Fibroblast of skin of back (primary cell): ENCODE measurements at regions not wholly inside any gene's neighbourhood (a gene's known extent, or its start where the extent isn't known, plus 50 kb on each side); places are given as distances from the start of the nearest gene placed in this dataset.

Source experiments
- DNase-seq: peaks from one replicate; pipeline ENCODE4 v3.0.0-alpha.2; 2013

DNA sequence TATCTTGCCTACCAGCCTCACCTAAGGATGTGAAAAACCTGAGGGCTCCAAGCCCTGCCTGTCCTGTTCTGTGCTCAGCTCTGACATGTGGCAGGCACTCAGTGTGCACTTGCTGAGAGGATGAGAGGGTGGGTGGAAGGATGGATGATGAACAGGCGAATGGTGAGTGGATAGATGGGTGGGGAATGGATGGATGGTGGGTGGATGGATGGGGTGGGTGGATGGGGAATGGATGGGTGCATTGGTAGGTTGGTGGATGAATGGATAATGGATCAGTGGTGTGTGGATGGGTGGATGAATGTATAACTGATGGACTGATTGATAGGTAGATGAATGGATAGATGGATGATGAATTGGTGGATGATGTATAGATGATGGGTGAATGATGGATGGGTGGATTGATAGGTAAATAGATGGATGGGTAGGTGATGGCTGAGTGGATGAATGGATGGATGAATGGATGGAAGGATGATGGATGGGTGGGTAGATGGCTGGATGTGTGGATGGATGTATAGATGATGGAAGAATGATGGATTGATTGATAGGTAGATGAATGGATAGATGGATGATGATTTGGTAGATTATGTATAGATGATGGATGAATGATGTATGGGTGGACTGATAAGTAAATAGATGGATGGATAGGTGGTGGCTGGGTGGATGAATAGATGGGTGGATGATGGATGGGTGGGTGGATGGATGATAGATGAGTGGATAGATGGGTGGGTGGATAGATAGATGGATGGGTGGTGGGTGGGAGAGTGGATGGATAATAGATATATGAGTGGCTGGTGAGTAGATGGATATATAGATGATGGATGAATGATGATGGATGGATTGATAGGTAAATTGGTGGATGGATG is 69.3 kb upstream of the NKX1-1 start:
- DNase-seq: no peak

DNA sequence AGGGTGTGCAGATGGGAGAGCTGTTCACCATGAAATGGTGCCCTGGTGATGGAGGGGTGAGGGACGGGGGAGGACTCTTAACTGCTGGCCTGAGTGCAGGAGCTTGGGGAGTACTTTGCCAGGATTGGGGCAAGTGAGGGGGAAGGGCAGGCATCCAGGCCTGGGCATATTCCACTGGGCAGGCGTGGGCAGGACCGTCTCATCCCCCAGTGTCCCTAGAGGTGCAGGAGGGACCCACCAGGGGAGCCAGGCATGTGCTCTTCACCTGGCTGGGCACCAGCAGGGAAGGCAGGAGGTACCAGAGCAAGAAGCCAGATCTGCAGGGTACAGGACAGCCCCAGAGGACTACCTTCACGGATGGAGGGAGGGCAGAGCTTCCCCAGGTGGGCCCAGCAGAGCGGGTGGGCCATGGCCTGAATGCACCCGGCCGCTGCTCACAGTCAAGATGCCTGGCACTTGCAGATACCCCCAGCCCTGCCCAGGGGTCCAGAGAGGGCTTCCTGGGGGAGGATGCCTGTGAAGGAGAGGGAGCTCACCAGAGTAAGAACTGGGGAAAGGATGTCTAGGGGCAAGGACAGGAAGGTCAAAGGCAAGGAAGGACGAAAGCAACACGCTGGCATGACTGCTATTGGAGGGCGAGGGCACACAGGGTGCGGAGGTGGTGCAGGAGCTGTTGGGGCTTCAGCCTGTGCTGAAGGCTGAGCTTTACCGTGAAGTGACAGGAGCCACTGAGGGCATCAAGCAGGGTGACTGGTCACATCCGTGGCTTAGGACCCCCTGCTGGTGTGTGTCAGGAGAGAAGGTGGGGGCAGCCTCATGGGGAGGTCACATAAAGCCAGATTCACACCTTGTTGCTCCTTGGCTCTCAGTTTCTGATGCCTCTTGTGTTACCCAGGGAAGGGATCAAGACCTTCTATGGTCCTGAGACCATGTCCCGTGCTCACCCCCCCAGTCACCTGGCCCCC is 68.2 kb upstream of the NKX1-1 start:
- DNase-seq: no peak

GRCh38 chr4:1473718-1474117 is 67.5 kb upstream of the NKX1-1 start:
- DNase-seq: no peak

- DNase-seq: no peak
Measured at GRCh38 chr4:1472911-1473518, 66.8 kb upstream of the NKX1-1 start.

DNA sequence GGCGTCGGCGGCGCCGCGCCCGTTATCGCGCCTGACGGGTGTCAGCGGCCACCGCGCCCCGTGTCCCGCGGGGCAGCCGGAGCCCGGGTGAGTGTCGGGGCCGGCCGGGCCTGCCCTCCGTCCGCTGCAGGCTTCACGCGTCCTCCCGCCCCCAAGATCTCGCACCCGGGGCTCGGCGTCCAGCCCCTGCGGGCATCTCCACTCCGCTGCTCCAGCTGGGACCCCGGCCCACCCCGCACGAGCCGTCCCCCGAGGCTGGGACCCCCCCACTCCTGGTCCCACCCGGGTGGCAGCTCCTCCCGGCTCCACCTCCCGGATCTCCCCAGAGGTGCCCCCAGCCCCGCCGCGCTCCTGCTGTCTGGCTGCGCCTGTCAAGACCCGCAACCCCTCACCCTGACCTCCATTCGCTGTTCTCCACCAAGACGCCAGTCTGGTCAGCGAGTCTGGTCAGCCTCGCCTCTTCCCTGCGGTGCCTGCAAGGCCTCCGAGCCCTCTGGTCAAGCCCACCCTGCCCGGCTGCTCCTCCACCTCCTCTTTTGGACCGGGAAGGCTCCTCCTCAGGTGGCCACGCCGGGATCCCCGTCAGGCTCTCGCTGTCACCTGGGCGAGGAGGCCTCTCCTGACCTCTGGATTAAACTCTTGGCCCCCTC is 66.0 kb upstream of the NKX1-1 start:
- no peak for DNase-seq

DNA sequence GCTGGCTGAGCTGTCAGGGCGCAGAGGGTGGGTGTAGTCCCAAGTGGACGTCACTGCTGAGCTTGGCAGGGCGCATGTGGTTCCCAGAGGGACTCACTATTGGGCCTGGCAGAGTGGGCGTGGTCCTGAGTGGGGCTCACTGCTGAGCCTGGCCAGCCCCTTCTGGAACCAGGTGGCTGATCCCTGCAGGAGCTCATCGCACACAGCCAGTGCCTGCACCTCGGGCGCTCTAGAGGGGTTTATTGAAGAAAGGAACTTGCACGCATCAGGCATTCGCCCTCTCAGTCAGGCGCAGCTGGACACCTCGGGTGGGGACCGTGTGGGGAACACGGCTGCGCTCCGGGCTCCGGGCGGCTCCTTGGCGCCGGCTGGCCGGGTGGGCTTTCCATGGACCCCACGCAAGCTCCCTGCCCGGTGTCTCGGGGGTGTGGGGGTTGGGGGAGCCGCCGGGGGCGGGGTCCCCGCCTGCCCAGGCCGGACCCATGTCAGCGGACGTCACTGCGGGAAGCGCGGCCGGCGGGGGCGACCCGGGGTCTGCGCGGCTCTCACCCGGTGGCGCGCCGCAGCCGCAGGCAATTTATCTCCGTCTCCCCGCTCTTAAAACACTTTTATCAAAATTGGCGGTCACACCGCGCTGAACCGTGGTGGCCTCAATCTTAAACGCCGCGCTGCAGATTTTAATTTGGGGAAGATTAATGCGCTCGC is 65.4 kb upstream of the NKX1-1 start:
- no peak for DNase-seq

GRCh38 chr4:1470816-1471442 is 64.7 kb upstream of the NKX1-1 start:
- no peak for DNase-seq

DNA sequence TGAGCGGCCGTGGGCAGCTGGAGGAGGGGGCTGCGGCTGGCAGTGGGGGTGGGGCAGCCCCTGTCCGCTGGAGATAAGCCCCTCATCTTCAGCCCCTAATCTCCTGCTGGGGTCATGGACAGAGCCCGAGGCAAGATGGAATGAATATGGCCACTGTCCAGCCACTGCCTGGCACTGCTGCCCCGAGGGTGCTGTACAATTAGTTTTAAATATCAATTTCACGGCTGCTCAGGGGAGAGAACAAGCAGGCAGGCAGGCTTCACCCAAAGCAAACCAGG is 64.1 kb upstream of the NKX1-1 start:
- no peak for DNase-seq

DNA sequence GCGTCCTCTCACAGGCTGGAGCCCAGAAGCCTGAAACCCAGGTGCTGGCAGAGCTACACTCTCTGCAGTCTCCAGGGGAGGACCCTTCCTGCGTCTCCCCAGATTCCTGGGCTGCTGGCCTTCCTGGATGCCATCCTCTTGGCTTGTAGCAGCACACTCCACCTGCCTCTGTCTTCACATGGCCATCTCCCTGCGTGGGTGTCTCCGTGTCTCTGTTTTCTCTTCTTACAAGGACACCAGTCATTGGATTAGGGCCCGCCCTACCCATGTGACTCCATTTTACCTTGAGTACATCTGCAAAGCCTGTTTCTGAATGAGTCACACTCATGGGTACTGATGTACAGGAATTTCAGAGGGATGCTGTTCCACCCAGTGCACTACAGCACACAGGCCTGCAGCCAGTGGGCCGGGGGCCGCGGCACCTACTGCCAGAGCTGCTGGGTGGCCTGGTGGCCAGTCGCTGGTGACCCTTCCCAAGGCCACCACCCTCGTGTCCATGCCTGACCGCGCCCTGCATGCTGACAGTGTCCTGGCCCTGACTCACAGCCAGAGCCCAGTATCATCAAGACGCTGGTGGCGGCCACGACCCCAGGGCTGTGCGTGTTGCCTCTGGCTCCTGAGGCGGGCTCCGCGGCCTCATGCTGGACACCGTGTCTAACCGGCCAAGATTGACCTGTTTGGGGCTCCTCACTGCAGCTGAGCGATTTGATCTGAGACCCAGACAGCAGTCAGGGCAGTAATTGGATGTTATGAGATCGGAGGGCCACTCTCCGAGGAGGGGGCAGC is 63.6 kb upstream of the NKX1-1 start:
- DNase-seq: no peak

DNA sequence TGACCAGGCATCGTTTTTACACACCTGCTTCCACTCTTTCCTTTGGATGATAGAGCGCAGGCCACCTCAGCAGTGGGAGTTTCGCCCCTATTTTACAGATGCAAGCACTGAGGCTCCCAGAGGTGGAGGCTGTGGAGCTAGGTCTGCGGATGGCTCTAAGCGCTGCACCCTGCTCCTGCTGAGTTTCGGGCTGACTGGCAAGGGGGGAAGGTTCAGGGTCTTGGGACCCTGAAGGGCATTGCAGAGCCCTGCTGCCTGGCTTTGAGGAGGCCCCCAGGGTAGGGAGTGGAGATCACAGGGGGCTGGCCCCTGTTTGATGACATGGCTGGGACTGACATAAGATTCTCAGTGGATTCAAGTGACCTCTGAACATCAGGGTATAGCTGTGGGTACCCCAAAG is 62.8 kb upstream of the NKX1-1 start:
- no peak for DNase-seq

GRCh38 chr4:1467581-1468458 is 61.6 kb upstream of the NKX1-1 start:
- no peak for DNase-seq

DNA sequence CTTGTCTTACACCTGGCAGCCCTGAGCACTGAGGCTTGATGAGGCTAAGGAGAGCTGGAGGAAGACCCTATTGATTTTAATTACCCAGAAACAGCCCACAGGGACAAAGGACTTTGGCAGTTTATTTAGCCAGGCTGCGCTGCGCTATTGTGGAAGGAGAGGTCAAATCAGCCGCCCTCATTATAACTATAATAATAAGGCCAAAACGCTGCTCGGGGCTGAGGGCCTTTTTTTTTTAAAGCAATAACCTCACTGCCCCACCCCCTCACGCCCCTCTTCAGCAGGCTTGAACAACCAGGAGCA is 60.6 kb upstream of the NKX1-1 start:
- no peak for DNase-seq

GRCh38 chr4:1466034-1466862 is 60.0 kb upstream of the NKX1-1 start:
- DNase-seq: no peak

- DNase-seq: no peak
Measured at GRCh38 chr4:1465173-1466033, 59.2 kb upstream of the NKX1-1 start.

- DNase-seq: no peak
Measured at GRCh38 chr4:1464581-1465171, 58.4 kb upstream of the NKX1-1 start.

- no peak for DNase-seq
Measured at GRCh38 chr4:1463927-1464540, 57.8 kb upstream of the NKX1-1 start.
